ENCODE measurements at regions not wholly inside any gene's neighbourhood (a gene's known extent, or its start where the extent isn't known, plus 50 kb on each side); places are given as distances from the start of the nearest gene placed in this dataset.

DNA sequence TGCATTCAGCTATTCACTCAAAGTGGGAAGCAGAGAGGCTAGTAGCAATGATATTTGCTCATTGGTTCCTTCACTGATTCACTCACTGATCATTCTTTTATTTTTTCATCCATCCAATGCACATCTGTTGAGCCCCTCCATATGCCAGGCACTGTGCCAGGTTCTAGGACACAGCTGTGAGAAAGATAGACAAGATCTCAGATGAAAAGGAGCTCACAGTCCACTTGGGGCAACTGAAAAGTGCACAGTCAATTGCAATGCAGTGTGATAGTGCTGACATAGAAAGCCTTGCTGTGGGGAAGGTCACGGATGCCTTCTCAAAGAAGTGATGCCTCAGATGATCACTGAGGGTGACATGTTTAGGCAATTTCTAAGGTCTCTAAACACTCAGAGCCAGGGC lies 262.3 kb downstream of the PTEN start:
- no peak for ATAC-seq
- H3K27ac Mint-ChIP-seq, result no peak overlapping the region
- WGBS (ENCODE audit: insufficient coverage), result 76% methylated on average over 1 of the region's 1 CpG
- Histone ChIP-seq H3K4me3 (ENCODE audit: low read length) (no peak overlapping the region), H3K9me3 (ENCODE audit: control insufficient read depth, insufficient read depth, low read length) (no peaks in the 10 kb centered on the region), H3K4me1 (ENCODE audit: control insufficient read depth, insufficient read depth, low read length) (no peaks in the 10 kb centered on the region), H3K27ac (ENCODE audit: low read length) (no peak overlapping the region), H3K36me3 (ENCODE audit: control insufficient read depth, insufficient read depth, low read length) (no peaks in the 10 kb centered on the region), H3K27me3 (ENCODE audit: control insufficient read depth, insufficient read depth, low read length) (no peaks in the 10 kb centered on the region)
- TF ChIP-seq, protein P1, sequence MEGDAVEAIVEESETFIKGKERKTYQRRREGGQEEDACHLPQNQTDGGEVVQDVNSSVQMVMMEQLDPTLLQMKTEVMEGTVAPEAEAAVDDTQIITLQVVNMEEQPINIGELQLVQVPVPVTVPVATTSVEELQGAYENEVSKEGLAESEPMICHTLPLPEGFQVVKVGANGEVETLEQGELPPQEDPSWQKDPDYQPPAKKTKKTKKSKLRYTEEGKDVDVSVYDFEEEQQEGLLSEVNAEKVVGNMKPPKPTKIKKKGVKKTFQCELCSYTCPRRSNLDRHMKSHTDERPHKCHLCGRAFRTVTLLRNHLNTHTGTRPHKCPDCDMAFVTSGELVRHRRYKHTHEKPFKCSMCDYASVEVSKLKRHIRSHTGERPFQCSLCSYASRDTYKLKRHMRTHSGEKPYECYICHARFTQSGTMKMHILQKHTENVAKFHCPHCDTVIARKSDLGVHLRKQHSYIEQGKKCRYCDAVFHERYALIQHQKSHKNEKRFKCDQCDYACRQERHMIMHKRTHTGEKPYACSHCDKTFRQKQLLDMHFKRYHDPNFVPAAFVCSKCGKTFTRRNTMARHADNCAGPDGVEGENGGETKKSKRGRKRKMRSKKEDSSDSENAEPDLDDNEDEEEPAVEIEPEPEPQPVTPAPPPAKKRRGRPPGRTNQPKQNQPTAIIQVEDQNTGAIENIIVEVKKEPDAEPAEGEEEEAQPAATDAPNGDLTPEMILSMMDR (IDR thresholded peaks at IDR 0.05), result no peak
- no peak for DNase-seq
- peaks cover 0 to 4% of the 10 kb centered on the region in 2 donors for H3K4me1 Mint-ChIP-seq
- intact Hi-C loops (cut with micrococcal nuclease), result no loop called here
- no peaks in the 10 kb centered on the region for H3K36me3 Mint-ChIP-seq
- no peaks in the 10 kb centered on the region for H3K9me3 Mint-ChIP-seq
- peaks cover 7 to 10% of the 10 kb centered on the region in 2 donors for H3K27me3 Mint-ChIP-seq (ENCODE audit: low read depth in 2 of 2)
- H3K4me3 Mint-ChIP-seq, result no peak overlapping the region

DNA sequence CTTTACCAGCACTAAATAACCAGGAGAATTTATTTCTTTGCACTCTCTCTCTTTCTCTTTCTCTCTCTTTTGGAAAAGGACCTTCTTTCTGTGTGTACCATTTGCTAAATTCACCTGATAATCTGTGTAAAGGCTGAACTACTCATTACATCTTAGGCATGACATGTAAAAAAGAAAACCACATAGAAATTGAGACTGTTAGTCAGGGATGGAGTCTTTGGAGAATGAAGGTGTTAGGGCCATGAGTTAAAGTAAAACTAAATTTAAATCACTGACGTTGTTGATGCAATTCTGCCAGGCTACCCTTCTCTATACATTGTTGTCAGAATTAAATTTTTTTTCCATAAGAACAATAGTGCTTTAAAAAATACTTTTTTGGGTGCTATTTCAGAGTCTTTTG lies 263.3 kb downstream of the PTEN start:
- 80% methylated on average over 1 of the region's 1 CpG for WGBS (ENCODE audit: insufficient coverage)
- TF ChIP-seq, protein P1 (IDR thresholded peaks at IDR 0.05), result no peak
- intact Hi-C loops (cut with micrococcal nuclease), result no loop called here
- H3K9me3 ChIP-seq (ENCODE audit: control insufficient read depth, insufficient read depth, low read length), result no peaks in the 10 kb centered on the region
- H3K27me3 Mint-ChIP-seq (ENCODE audit: low read depth in 2 of 2), result peaks cover 5 to 6% of the 10 kb centered on the region in 2 donors
- H3K27ac ChIP-seq (ENCODE audit: low read length), result no peak overlapping the region
- no peaks in the 10 kb centered on the region for H3K4me1 ChIP-seq (ENCODE audit: control insufficient read depth, insufficient read depth, low read length)
- H3K36me3 ChIP-seq (ENCODE audit: control insufficient read depth, insufficient read depth, low read length), result no peaks in the 10 kb centered on the region
- H3K4me1 Mint-ChIP-seq, result peaks cover 0 to 4% of the 10 kb centered on the region in 2 donors
- H3K4me3 ChIP-seq (ENCODE audit: low read length), result no peak overlapping the region
- no peak for DNase-seq
- H3K36me3 Mint-ChIP-seq, result no peaks in the 10 kb centered on the region
- no peak for ATAC-seq
- no peaks in the 10 kb centered on the region for H3K9me3 Mint-ChIP-seq
- H3K27me3 ChIP-seq (ENCODE audit: control insufficient read depth, insufficient read depth, low read length), result no peaks in the 10 kb centered on the region
- no peak overlapping the region for H3K4me3 Mint-ChIP-seq
- H3K27ac Mint-ChIP-seq, result no peak overlapping the region

DNA sequence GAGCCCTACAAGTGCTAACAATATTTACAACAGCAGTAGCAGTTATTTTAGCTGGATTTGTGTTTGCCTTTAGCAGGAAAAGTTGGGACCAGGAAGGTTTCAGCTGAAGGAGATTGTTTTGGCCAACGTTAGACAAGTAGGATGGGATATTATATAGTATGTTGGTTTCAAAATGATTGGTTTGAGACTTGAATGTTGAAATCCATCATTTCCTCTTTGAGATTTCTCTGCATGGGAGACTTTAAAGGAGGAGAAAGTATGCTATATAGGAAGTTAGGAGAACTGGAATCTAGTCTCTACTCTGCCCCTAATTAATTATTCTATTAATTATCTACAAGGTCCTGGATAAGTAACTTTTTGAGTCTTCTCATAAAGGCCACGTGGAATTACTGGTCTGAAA lies 263.8 kb downstream of the PTEN start:
- Histone ChIP-seq H3K27ac (ENCODE audit: low read length) (no peak overlapping the region), H3K4me1 (ENCODE audit: control insufficient read depth, insufficient read depth, low read length) (no peaks in the 10 kb centered on the region), H3K27me3 (ENCODE audit: control insufficient read depth, insufficient read depth, low read length) (no peaks in the 10 kb centered on the region), H3K4me3 (ENCODE audit: low read length) (no peak overlapping the region), H3K9me3 (ENCODE audit: control insufficient read depth, insufficient read depth, low read length) (no peaks in the 10 kb centered on the region), H3K36me3 (ENCODE audit: control insufficient read depth, insufficient read depth, low read length) (no peaks in the 10 kb centered on the region)
- no peak overlapping the region for H3K4me3 Mint-ChIP-seq
- TF ChIP-seq, protein P1 (IDR thresholded peaks at IDR 0.05), result no peak
- no peaks in the 10 kb centered on the region for H3K9me3 Mint-ChIP-seq
- H3K36me3 Mint-ChIP-seq, result no peaks in the 10 kb centered on the region
- peaks cover 0 to 4% of the 10 kb centered on the region in 2 donors for H3K4me1 Mint-ChIP-seq
- H3K27ac Mint-ChIP-seq, result no peak overlapping the region
- intact Hi-C loops (cut with micrococcal nuclease), result no loop called here
- H3K27me3 Mint-ChIP-seq (ENCODE audit: low read depth in 2 of 2), result peaks cover 5 to 6% of the 10 kb centered on the region in 2 donors
- 51% methylated on average over 2 of the region's 2 CpGs for WGBS (ENCODE audit: insufficient coverage)
- DNase-seq (no peak), ATAC-seq (no peak)

DNA sequence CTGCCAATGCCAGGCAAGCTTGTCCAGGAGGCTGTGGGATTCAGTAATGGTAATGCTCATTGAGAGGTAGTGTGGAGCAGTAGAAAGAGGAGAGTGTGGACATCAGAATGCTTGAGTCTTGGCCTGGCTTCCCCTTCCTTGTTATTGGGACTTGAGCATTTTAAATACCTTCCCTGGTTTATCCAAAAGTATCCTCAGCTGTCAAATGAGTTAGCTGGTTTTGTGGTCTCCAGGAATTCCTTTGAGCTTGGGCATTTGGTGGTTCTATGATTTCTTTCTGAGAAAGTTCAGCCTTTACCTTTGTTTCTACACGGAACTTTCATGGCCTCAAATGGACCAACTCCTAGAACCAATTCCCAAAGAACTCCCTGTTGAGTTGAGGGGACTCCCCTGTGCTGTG lies 264.3 kb downstream of the PTEN start:
- Mint-ChIP-seq H3K4me3 (no peak overlapping the region), H3K9me3 (no peaks in the 10 kb centered on the region), H3K27ac (no peak overlapping the region), H3K36me3 (no peaks in the 10 kb centered on the region), H3K4me1 (peaks cover 0 to 4% of the 10 kb centered on the region in 2 donors), H3K27me3 (ENCODE audit: low read depth in 2 of 2) (peaks cover 5 to 6% of the 10 kb centered on the region in 2 donors)
- WGBS (ENCODE audit: insufficient coverage), result no CpG with 5 or more reads among the region's 1 CpG
- Histone ChIP-seq H3K27ac (ENCODE audit: low read length) (no peak overlapping the region), H3K9me3 (ENCODE audit: control insufficient read depth, insufficient read depth, low read length) (no peaks in the 10 kb centered on the region), H3K27me3 (ENCODE audit: control insufficient read depth, insufficient read depth, low read length) (no peaks in the 10 kb centered on the region), H3K4me3 (ENCODE audit: low read length) (no peak overlapping the region), H3K36me3 (ENCODE audit: control insufficient read depth, insufficient read depth, low read length) (no peaks in the 10 kb centered on the region), H3K4me1 (ENCODE audit: control insufficient read depth, insufficient read depth, low read length) (no peaks in the 10 kb centered on the region)
- intact Hi-C loops (cut with micrococcal nuclease), result no loop called here
- TF ChIP-seq, protein P1 (IDR thresholded peaks at IDR 0.05), result no peak
- ATAC-seq (no peak), DNase-seq (no peak)

Data from natural killer cell (primary cell).